ENCODE measurements at regions not wholly inside any gene's neighbourhood (a gene's known extent, or its start where the extent isn't known, plus 50 kb on each side); places are given as distances from the start of the nearest gene placed in this dataset.
A peak's percentile ranks its signal among the peaks of the same experiment; 100 is the strongest.
"Not testable (repeated sequence)": the region's sequence is repeated elsewhere in the genome, so short reads cannot be mapped to it uniquely, and the experiment has no call there.

DNA sequence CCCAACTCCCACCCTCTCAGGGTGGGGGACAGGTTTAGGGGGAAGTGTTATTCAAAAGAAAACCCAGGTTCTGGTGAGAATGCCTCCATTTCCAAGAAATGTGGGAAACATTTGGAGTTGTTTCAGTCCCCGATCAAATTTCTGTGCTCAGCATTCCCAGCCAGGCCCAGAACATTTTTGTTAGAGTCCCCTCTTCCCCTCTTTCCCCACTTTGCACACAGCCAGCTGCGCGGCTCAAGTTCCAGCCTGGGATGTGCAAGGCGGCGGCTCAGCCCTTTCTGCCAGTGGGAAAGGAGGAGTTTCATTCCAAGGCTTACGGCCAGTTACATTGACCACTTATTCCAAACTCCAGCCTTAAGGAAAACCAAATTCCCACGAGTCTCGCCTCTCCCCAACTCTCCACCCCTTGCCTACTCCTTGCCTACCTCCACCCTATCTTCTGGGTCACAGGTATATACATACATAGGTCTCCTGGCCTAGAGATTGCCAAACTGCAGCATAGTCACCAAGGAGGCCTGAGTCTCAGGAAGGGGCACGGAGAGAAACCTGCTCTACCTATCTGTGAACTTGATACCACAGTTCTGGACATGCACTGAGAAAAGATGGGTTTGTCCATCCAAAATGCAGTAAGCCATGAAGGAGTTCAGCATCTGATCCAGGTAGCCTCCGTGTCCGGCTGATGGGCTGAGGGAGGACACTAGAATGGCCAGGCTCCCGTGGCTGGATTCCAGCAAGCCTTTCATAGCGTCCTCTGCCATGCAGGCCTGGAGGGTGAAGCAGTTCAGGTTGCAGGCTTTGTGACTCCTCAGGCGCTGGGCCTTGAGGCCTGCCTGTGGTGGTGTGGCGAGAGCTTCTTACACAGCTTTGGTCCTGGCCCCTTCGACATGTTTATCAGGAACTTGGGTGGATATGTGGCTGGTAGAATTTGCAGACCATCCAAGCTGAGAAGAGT, 154.5 kb downstream of the ZFP36L2 start:
- DNase-seq: peak; percentile 81

DNA sequence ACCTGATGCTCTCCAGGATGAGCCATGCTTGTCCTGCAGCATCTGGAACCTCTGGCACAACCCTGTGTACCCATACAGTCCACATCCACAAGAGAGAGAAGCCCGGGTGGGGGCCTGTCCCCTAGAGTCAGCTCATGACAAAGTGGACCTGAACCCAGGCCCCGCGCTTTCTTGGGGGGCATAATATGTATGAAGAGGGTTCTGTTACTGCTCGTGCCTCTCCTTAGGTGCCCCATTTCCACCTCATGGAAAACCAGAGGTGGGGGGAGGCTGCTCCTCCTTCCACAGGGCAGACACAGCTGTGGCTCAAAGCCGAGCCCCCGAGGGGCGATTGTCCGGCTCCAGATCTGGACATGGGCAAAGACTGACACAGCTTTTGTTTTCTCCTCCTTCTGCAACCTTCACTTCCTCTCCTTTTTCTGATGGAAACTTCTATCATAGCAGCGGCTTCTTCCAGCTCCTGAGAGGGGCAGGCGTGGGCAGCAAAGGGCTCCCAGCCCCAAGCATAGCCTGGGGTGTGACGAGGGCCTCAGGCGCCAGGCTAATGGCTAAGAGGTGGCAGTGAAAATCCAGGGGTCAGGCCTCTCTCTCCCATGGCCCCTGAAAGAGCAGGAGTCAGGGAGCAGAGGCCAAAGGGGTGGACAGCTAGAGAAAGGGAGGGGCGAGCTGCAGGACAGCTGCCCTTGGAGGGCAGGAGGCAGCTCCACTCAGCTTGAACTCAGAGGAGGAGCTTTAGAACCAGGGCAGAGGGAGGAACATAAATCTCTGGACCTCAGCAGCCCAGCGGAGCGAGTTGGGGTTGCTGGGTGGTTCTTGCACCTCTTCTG, 155.5 kb downstream of the ZFP36L2 start:
- DNase-seq: no peak

DNA sequence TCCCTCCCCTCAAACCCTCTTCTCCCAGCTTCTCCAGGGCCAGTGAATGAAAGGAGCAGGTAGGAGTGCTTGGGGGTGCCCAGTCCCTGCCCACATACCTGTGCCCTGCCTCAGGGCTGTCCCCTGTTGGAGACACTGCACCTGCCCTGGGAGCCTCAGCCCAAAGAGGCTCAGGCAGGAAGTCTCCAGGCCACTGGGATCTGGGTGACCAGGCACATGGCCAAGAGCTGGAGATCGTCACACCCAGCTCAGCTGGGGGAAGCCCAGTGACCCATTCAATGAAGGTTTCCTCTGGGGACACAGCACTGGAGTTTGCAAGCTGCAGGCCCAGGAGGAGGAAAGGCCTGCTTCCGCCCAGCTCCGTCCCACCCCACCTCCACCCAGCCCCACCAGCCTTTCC, 156.4 kb downstream of the ZFP36L2 start:
- DNase-seq: no peak

DNA sequence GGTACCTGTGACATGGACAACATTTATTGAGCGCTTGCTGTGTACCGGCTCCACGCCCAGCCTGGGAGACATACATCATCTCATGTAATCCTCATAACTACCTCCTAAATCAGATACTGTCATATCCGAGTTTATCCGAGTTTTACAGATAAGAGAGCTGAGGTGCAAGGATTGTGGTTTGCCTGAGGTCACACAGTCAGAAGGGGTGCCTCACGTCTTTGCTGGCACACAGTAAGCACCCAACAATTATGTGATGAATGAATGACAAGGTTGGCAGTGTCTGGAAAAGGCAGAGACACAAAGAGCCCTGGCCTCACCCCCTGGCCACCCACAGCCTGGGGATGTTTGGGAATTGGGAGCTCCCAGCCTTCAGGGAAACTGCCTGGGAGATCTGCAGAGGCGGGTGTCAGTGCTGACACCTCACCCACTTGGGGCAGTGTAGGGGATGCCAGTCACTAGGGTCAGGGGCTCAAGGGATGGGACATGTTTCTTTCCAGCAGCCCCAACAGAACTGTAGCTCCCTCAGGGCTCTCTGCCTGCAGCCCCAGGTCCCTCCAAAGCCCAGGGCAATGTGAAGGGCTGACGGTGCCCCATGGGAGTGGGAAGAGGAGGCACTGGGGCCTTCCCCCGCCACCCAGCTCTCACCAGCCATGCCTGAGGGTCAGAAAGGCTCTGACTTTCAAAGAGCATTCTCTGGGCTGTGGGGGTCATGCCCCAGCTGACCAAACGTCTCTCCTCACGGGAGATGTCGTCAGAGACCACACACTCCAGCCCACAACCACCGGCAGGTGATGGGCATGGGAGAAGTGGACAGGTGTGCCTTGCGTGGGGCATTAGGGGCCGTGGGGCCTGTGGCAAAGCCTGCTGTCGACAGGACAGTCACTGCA, 157.5 kb downstream of the ZFP36L2 start:
- no peak for DNase-seq

DNA sequence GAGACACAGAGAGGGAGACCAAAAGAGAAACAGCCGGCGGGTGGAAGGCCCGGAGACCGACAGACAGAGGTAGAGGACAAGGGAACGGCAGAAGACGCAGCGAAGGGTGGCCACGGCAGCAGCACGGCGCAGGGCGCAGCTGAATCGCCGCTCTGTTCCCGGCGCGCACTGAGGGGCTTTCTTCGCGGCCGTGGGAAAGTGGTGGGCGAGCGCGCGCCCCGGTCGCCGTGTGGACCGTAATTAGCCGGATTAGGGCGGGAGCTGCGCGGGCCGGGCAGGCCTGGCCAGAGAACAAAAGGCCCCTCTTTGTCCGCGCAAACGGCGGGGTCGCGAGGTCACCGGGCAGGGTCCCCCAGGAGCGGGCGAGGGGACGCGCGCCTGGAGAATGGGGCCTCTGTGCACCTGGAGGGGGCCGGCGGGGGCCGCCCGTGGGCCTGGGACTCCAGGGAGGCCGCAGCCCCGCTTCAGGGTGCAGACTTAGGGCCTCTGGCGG, 158.3 kb downstream of the ZFP36L2 start:
- no peak for DNase-seq

DNA sequence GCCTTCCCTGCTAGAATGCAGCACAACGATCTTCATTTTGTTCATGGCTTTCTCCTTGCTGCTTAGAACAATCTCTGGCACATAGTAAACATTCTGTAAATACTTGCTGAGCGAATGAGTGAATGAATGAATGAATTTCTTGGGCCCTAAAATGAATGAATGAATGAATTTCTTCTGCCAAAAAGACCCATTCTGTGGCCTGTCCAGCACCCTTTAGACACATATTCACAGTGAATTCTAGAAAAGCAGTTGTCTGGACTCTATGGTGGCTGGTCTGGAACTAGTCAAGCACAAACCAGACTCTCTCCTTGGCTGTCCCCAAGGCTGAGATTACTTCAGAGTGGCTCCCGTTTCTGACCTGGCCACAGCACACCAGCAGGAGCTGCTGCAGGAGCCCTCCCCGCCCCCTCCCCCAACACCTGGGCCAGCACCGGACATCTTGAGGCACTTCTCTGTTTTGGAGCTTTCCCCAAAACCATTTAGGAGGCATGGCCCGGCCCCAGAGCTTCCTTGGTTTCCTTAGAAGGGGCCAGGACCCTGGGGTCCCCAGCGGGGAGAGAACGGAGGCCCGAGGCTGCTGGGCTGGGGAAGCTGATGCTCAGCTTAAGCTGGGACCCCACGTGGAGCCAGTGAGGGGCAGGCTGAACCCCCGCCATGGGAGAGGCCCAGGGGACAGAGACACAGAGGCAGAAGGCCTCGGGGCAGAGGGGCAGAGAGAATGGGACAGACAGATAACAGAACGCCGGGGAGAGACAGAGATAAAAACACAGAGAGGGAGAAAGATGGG, 159.0 kb downstream of the ZFP36L2 start:
- no peak for DNase-seq

DNA sequence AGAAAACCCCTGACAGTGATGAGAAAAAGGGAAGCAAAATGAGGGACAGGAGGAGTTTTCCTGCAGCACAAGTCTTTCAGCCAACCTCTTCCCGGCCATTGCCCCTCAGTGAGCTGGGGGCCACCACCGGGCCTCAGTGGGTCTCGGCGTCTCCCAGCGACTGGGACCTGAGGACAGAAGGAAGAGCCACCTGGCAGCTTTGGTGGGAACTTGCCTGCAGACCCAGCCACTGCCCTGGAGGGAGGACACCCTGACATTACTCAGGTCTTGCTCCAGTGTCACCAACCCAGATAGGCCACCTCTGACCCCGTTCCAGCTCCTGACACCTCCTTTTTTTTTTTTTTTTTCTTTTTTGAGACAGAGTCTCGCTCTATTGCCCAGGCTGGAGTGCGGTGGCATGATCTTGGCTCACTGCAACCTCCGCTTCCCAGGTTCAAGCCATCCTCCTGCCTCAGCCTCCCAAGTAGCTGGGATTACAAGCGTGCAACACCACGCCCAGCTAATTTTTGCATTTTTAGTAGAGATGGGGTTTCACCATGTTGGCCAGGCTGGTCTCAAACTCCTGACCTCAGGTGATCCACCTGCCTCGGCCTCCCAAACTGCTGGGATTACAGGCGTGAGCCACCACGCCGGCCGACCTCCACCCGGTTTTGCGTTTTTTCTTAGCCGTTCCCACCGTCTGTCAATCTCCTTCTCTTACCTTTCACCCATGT, 159.7 kb downstream of the ZFP36L2 start:
- not testable (repeated sequence) for DNase-seq

DNA sequence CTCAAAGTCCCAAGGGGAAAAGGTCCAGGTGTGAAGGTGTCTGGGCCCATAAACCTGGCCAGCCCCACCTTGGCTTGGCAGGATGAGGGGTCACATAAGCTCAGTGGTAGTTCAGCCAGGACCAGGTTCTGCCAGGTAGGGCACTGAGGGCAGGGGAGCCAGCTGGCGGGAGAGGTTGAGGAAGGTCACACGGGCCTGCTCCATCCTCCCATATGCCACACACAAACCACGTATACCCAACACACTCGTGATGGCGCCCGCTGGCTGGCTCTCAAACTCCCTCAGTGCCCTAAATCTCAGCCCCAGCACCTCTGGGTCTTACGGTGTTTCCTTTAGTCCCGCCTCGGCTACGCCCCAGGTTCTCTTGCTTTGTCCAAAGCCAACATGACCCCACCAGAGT, 160.5 kb downstream of the ZFP36L2 start:
- DNase-seq: no peak

DNA sequence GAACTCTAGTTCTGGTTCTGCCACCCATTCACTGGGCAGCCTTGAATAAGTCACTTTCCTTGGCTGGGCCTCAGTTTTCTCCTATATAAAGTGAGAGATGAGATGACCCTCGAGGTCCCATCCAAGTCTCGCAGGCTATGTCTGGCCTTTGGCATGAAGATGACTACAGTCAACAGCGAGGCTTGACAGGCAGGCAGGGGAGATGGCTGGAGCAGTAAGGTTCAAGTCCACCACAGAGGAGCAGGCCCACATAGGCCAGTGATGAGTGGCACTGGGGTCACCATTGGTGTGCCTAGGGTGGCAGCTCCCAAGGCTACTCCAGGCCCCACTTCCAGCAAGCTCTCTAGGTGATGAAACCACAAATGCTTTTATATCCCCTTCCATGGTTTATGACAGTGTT, 161.4 kb downstream of the ZFP36L2 start:
- DNase-seq: no peak

DNA sequence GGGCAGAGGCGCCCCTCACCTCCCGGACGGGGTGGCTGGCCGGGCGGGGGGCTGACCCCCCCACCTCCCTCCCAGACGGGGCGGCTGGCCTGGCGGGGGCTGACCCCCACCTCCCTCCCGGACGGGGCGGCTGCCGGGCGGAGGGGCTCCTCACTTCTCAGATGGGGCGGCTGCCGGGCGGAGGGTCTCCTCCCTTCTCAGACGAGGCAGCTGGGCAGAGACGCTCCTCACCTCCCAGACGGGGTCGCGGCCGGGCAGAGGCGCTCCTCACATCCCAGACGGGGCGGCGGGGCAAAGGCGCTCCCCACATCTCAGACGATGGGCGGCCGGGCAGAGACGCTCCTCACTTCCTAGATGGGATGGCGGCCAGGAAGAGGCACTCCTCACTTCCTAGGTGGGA, 163.3 kb downstream of the ZFP36L2 start:
- DNase-seq: not testable (repeated sequence)

DNA sequence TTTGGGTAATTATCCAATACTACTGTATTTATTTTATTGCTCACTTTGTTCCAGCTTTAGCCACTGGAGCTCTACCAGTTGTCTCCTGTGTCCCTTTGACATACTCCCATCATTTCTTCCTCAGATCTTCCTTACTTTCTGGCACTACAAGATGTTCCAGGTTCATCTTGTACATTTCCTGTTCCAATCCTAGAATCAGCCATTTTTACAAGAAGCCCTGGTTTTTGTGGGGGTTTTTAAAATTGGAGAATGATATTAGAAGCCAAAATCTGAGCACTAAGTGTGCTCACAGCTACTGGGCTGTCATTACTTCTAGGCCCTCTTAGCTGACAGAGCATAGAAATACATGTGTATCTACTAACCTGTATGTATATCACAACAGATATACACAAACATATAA, 164.3 kb downstream of the ZFP36L2 start:
- DNase-seq: no peak

DNA sequence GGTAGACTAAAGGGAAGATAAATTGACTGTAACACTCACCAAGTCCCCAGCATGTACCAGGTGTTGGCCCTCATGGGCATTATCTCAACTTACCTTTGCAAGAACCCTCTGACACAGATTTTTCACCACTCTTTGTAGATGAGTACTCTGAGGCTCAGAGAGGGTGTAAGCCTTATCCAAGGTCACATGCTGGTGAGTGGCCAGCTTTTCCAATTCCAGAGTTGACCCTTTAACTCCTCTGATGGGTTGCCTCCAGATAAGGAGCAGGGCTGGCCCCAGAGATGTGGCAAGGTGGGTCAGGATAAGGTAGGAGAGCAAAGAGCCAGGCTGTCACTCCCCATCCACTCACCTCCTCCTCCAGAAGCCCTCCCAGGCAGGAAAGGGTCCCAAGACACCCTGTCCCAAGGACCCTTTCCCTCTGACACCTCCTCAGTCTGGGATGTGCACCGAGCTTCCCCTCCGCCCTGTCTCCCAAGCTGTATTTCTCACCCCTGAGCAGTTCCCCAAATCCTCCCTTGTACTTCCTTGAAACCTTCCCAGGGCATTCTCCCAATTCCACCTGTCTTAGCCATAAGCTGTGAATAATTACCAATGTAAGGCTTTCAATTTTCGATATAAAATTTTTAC, 165.9 kb downstream of the ZFP36L2 start:
- DNase-seq: no peak

DNA sequence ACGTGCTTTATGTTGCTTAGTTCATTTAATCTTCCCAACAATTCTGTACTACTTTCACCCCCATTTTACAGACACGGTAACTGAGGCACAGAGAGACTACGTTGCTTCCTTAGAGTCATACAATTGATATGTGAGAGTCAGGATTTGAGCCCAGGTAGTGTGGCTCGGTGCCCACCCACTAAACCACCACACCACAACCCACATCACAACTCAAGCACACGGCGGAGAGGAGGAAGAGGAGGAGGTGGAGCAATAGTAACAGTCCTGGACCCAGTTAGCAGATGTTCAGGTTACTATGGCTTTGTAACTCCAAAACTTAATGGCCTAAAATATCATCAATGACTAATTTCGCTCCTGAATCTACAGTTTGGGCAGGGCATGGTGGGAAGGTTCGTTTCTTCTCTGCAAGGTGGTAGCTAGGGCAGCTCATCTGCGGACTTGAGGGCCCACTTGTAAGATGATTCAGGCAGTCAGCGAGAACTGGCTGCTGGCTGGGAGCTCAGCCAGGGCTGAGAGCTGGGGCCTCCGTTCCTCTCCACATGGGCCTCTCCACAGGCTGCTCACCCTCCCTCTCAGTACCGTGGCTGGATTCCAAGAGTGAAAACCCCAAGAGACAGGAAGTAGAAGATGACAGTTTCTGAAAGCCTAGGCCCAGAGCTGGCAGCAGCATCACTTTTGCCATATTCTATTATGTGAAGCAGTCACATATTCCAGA, 167.1 kb downstream of the ZFP36L2 start:
- DNase-seq: peak; percentile 85

DNA sequence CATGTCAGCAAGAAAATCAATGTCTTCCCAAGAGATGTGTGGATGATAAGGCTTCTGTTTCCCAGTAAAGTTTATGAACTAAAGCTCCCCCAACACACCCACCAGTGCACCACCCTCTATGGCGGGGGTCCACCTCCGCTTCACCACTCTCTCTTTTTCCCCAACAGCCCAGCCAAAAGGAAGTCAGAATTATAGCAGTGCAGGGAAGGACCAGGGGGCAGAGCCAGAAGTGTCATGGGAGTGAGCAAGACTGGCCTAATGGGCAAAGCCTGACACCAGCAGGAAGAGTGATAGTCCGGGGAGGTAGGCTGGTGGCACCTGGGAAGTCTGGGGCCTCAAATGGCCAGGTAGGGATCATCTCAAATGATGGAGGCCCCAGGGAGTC, 167.7 kb downstream of the ZFP36L2 start:
- no peak for DNase-seq

DNA sequence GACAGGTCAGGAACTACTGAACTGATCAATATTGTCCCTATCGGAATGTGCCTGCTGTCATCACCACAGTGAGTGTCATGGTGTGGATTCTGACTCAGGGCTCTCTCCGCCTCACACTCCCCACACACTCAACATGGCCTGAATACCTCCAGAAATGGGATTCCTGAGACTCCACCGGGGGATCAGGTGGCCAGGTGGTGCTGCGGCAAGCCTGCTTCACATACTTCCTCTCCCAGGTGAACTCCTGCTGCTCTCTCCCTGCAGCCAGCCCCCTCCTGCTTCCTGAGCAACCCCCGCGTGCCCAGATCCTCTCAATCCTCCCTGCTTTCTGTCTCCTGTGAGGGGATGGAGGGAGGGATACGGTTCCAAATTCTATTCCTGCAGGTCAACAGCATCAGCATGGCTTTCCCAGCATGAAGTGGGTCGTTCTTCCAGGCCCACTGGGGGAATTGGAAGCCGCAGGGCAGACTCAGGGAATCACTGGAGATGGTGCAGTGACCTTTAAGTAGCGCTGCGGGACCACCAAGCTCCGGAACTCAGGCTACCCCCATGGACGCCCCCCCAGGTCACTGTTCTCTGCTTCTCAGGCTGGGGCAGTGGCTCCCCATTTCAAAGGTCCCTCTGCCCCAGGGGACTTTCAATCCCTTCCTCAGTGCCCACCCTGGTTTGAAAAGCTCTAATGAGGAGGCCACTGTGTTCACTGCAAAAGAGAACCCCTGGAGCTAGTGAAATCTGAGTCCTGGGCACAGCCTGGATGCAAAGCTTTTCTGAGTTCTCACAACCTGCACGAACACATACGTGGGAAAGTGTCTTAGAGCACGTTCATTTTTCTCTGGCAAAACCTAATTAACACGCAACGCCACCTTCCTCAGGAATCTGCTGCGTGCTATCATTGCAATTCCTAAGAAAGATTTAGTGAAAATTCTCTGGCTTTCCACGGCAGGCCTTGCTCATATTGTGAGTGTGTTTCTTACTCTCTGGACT, 168.4 kb downstream of the ZFP36L2 start:
- no peak for DNase-seq

DNA sequence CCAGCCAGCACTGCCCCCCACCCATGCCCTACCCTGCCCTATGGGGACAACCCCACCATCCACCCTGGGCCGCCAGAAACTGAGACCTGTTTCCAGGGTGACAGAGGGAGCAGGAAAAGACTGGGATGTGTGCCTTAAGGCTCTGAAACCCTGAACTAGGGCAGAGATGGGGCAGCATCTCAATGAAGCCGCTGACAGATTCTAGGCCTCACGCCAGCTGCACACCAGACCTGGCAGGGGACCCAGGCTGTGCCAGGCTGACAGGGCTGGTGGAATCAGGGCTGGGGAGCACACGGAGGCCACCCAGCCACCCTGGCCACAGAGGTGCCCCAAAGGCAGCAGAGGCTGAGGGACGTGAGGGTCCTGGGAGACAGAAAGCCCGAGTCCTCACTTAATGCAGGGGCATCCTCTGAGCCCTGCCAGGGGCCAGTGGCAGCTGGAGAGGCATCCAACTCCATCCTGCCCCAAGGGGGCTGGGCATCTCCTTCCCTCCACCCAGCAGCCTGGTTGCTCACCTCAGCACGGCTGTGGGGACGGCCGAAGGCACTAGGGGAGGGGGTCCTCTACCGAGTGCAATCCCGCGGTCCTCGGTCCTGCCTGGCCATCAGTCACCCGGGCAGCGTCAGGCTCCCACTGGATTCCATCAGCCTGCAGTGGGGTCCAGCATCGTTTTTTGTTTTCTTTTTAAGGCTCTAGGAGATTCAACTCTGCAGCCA, 169.2 kb downstream of the ZFP36L2 start:
- no peak for DNase-seq

DNA sequence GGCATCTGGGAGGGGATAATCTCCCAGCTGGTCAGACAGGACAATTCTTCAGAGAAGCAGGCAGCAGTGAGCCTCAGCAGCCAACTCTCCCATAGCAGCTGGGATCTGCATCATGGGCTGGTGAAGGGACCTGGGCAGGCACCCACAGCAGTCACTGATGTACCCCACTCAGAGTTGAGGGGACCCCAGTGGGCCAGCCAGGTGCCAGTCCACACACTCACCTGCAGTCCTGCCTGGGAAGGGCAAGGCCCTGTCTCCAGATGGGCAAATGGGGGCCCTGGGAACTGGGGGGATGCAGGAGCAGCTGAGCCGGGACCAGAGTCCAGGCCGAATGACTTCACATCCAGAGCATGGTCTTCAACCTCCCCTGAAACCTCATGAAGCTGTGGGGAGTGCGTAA, 170.4 kb downstream of the ZFP36L2 start:
- DNase-seq: no peak

Measured in muscle of arm (tissue), 1 donor.